GM12874 (cell line): ENCODE measurements at regions not wholly inside any gene's neighbourhood (a gene's known extent, or its start where the extent isn't known, plus 50 kb on each side); places are given as distances from the start of the nearest gene placed in this dataset.

Experiments used
- CTCF ChIP-seq: IDR thresholded peaks from 2 replicates; pipeline ENCODE4 v1.5.1; 2011; ENCODE audit warnings: low read depth, mild to moderate bottlenecking, control low read depth, low read length, moderate library complexity; ENCODE audit not compliant: insufficient read depth

- no peak for TF ChIP-seq CTCF
These were observed 170.8 kb upstream of the ZNF217 start for GRCh38 chr20:53764415-53764800.

DNA sequence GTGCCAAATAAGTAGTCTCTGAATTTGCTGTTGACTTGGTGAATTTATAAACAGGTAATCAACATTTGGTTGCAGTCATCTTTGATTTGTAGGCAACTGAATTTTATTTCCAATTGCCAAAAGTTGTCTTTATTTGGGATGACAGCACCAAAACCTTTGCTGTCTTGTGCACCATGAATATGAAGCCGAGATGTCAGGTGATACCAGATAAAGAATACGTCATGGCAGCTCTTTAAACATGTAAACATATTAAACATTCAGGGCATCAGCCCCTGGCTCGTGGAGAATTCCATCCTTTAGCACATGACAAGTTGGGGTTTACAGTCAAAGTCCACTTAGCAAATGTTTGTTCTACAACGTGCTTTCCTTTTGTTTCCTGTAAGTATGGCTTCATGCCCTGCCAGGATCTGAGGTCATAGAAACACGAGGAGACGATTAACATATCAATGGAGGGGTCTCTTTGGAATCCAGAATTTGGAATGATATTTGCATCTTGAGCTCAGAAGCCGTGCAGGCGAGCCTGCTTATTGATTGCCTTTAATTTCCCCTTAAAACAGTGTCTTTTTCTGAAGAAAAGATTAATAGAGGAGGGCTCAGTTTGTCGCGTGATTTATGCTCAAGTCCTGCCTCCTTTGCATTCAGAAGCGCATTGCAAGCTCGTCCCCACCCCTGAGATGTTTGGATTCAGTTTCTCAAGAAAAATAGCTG lies 170.2 kb upstream of the ZNF217 start:
- no peak for TF ChIP-seq CTCF

DNA sequence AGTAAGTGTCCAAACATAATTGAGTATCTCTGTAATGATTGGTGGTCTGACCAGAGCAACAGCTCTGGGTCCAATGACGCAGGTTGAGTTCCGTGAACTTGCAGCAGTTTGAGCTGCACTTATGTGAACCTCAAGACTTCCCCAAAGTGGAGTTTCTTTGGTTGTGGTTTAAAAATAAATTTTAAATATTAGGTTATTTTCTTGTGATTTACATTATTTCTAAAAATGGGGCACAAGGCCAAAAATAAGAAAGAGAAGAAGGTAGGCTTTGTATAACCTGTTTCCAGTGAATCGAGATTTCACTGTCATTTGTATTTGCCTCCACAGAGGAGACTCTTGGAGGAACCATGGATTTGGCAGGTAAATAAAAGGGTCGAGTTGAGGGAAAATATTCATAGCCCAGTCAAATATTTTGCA lies 166.4 kb upstream of the ZNF217 start:
- TF ChIP-seq CTCF = no peak

GRCh38 chr20:53757472-53757913 lies 163.9 kb upstream of the ZNF217 start:
- no peak for TF ChIP-seq CTCF

GRCh38 chr20:53755733-53756531 lies 162.3 kb upstream of the ZNF217 start:
- no peak for TF ChIP-seq CTCF

DNA sequence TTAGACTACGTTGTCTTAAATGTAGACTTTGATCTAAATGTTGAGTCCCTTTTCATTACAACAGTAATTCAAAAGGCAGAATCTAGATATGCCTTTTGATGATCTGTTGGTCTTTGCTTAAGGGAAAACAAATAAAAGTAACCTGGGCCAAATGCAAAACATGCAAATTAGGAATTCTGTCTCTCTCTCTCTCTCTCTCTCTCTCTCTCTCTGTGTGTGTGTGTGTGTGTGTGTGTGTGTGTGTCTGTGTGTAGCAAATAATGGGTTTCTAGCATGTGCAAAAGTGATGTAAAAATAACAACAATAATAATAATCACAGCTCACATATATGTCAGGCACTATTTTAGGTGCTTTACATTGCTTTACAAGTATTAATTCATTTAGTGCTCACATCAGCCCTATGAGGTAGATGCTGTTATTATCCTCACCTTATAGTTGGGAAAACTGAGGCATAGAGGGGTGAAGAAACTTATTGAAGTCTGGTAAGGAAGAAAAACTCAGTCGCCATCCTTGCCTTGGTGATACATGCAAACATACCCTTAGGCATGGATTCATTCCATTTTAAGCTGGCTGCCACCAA lies 160.3 kb upstream of the ZNF217 start:
- TF ChIP-seq CTCF = no peak

DNA sequence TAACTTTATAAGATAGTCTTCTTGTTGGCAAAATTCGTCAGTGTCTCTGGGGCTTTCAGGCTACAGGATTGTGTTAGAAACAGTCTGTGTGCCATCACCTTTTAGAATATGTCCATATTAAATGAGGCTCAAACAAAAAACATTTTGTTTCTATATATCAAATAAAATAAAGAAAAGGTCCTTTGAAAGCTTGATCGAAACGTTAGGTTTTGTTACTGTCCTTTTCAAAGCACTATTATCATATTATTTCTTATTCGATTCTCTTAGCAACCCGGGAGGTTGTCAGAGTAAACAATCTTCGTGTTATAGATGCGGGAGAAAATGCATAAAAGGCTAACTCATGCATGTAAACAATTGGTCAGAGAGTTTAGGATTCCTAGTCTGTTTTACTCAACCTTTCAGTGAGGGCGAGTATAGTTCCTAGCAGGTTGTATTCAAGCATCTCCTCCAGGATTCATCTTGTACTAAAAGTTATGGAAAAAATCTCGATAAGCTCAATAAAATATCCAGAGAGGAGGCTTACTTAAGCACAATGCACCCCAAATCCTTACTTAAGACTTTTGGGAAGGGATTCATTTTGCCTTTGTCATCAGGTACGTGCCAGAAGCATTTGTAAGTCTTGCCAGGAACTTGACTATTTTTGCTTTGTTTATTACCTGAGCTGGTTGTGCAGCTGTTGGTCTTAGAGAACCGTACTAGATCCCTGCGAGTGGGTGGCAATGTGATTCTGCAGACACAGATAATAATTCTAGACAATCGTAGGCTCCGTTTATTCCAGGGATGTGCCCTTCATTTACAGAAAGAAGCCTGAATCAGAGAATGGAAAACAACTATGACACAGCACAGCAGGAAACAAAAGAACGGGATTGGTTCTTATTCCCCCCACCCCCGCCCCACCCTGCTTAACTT lies 159.6 kb upstream of the ZNF217 start:
- no peak for TF ChIP-seq CTCF
